ENCODE measurements at regions not wholly inside any gene's neighbourhood (a gene's known extent, or its start where the extent isn't known, plus 50 kb on each side); places are given as distances from the start of the nearest gene placed in this dataset.

GRCh38 chr7:32164341-32164996, 94.3 kb upstream of the PDE1C start:
- 0 out of 2 replicates have a peak, but pooled peaks have one; percentile 20 for TF ChIP-seq CTCF (conservative IDR thresholded peaks at IDR 0.05; ENCODE audit: low read length)
- no peak for TF ChIP-seq EZH2phosphoT487 (IDR thresholded peaks at IDR 0.05; ENCODE audit: borderline replicate concordance, low read depth, low read length)
